Upper lobe of left lung (tissue), 6 donors: ENCODE measurements at regions not wholly inside any gene's neighbourhood (a gene's known extent, or its start where the extent isn't known, plus 50 kb on each side); places are given as distances from the start of the nearest gene placed in this dataset.

ENCODE experiments used
- ATAC-seq, 2 donors: fragments of 200-7000 bp; cut with Tn5 transposase; one replicate each; pipeline ENCODE4 v1.9.1; 2022; ENCODE audit warnings: mild to moderate bottlenecking in 2 of 2, moderate library complexity in 2 of 2; ENCODE audit not compliant: low FRiP score in 2 of 2
- DNase-seq, 2 donors: peaks; one replicate each; pipeline ENCODE4 v3.0.0-alpha.2; 2019 to 2020
- H3K27ac ChIP-seq, 4 donors: fragments of 200-600 bp; sonication (generic); one replicate each; pipeline ENCODE4 v1.5.1; 2016 to 2019
- H3K27me3 ChIP-seq, 4 donors: fragments of 200-600 bp; sonication (generic); one replicate each; pipeline ENCODE4 v1.5.1; 2017 to 2019
- H3K36me3 ChIP-seq, 4 donors: fragments of 200-600 bp; sonication (generic); one replicate each; pipeline ENCODE4 v1.5.1; 2016 to 2019
- H3K4me1 ChIP-seq, 4 donors: fragments of 200-600 bp; sonication (generic); one replicate each; pipeline ENCODE4 v1.5.1; 2018 to 2019
- H3K4me3 ChIP-seq, 4 donors: fragments of 200-600 bp; sonication (generic); one replicate each; pipeline ENCODE4 v1.5.1; 2017 to 2019; ENCODE audit warnings: mild to moderate bottlenecking in 2 of 4, moderate library complexity in 1 of 4
- H3K9me3 ChIP-seq, 4 donors: fragments of 200-600 bp; sonication (generic); one replicate each; pipeline ENCODE4 v1.5.1; 2018 to 2019
- EP300 ChIP-seq, 4 donors: sonication (generic); formaldehyde crosslinking; IDR thresholded peaks; one replicate each; pipeline ENCODE4 v1.5.1; 2017; ENCODE audit warnings: antibody characterized with exemption in 4 of 4, control low read depth in 2 of 4
- POLR2A ChIP-seq, 4 donors: fragments of 450-650 bp; IDR thresholded peaks; one replicate each; pipeline ENCODE4 v1.5.1; 2016 to 2017; ENCODE audit warnings: antibody characterized with exemption in 4 of 4, mild to moderate bottlenecking in 2 of 4
- POLR2AphosphoS5 ChIP-seq, 2 donors: sonication (generic); formaldehyde crosslinking; IDR thresholded peaks; one replicate each; pipeline ENCODE4 v1.5.1; 2017; ENCODE audit warnings: antibody characterized with exemption in 2 of 2
- WGBS, 2 donors: methylation state at CpG; one replicate each; pipeline ENCODE4 v1.1.5; 2017 to 2018; 5-methylcytosine and 5-hydroxymethylcytosine counted together
- TF ChIP-seq, protein P1 (sequence below), 6 experiments: fragments of 450-650 bp in 4 of 6; fragments of 200-600 bp in 2 of 6; sonication (generic) in 2 of 6; IDR thresholded peaks; one replicate each; pipeline ENCODE4 v1.5.1; 2016 to 2019; ENCODE audit warnings: antibody characterized with exemption in 6 of 6
- donor health status: DM: no; HTN: no; CAD: no; lungs with moderate emphysema.
- donor health status: DM: no; HTN: yes; CAD: no; lungs with severe emphysema.

DNA sequence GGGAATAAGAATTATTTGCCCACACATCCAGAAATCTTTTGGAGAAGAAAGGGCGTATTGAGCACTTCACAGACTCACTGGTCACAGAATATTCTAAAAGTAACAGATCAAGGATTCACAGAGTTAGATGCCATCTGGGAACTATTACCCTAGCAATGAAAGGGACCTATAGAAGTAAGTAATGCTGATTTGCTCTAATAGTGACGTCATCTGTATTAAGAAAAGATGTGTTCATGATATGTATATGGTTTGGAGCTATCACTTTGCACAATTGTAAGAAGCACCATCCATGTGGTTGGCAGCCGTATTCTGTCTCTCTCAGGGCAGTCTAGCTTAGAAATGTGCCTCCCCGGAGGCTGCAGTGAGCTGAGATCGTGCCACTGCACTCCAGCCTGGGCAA lies 52.8 kb upstream of the SV2C start:
- TF ChIP-seq EP300 (IDR thresholded peaks at IDR 0.05): no peak
- TF ChIP-seq, protein P1, sequence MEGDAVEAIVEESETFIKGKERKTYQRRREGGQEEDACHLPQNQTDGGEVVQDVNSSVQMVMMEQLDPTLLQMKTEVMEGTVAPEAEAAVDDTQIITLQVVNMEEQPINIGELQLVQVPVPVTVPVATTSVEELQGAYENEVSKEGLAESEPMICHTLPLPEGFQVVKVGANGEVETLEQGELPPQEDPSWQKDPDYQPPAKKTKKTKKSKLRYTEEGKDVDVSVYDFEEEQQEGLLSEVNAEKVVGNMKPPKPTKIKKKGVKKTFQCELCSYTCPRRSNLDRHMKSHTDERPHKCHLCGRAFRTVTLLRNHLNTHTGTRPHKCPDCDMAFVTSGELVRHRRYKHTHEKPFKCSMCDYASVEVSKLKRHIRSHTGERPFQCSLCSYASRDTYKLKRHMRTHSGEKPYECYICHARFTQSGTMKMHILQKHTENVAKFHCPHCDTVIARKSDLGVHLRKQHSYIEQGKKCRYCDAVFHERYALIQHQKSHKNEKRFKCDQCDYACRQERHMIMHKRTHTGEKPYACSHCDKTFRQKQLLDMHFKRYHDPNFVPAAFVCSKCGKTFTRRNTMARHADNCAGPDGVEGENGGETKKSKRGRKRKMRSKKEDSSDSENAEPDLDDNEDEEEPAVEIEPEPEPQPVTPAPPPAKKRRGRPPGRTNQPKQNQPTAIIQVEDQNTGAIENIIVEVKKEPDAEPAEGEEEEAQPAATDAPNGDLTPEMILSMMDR (IDR thresholded peaks at IDR 0.05): no peak
- no peak for TF ChIP-seq POLR2A (IDR thresholded peaks at IDR 0.05)
- no peak for TF ChIP-seq POLR2AphosphoS5 (IDR thresholded peaks at IDR 0.05)
- ATAC-seq: no peak
- no peak overlapping the region for H3K4me3 ChIP-seq

DNA sequence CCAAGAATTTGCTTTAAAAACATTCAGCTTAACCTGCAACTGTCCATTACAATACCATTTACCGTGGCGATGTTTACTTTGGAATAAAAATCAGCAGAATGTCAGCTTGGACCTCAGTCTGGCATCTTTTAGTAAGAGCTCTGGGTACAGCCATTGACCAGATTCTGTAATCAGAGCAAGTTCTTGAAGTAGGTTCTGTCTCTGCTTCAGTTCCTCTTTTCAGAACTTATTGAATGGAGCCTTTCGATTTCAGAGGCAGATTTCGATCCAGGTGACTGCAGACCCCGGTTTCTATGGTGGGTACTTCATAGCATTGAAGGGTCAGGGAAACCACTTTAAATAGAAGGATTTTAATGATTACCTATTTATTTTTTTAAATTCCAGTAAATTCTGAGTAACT lies 53.4 kb upstream of the SV2C start:
- Histone ChIP-seq H3K4me3 (no peak overlapping the region), H3K4me1 (no peaks in the 10 kb centered on the region), H3K27ac (no peak overlapping the region), H3K36me3 (no peaks in the 10 kb centered on the region), H3K27me3 (no peaks in the 10 kb centered on the region), H3K9me3 (no peaks in the 10 kb centered on the region)
- 74 to 82% methylated on average over 5 of the region's 5 CpGs for WGBS, 2 donors
- DNase-seq (no peak), ATAC-seq (no peak)
- TF ChIP-seq POLR2AphosphoS5 (IDR thresholded peaks at IDR 0.05): no peak

More for the DNA sequence above, 52.8 kb upstream of the SV2C start:
- Histone ChIP-seq H3K9me3 (no peaks in the 10 kb centered on the region), H3K27ac (no peak overlapping the region), H3K27me3 (no peaks in the 10 kb centered on the region), H3K36me3 (no peaks in the 10 kb centered on the region), H3K4me1 (no peaks in the 10 kb centered on the region)
- 74 to 79% methylated on average over 5 of the region's 5 CpGs for WGBS, 2 donors
- no peak for DNase-seq

DNA sequence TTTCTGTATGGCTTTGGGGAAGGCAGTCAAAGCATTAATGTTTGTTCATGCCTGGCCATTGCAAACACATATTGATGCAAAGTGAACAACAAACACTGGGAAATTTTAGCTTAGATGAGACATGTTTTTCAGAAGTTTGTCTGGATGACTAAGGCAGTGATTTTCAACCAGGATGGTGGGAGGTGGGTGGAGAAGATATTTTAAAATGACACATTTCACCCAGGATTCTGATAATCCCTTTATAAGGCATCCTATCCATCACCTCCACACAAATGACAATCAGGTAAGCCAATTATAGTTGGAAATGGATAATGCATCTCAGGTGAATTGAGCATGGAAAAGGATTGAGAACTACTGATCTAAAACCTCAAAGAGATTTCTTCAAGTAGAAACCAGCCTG lies 57.4 kb upstream of the SV2C start:
- H3K4me1 ChIP-seq: no peaks in the 10 kb centered on the region
- TF ChIP-seq POLR2A (IDR thresholded peaks at IDR 0.05) (no peak), POLR2AphosphoS5 (IDR thresholded peaks at IDR 0.05) (no peak), EP300 (IDR thresholded peaks at IDR 0.05) (no peak)
- TF ChIP-seq, protein P1 (IDR thresholded peaks at IDR 0.05): no peak
- DNase-seq (no peak), ATAC-seq (no peak)
- no peaks in the 10 kb centered on the region for H3K27me3 ChIP-seq
- no peaks in the 10 kb centered on the region for H3K36me3 ChIP-seq
- H3K4me3 ChIP-seq: no peak overlapping the region
- no peaks in the 10 kb centered on the region for H3K9me3 ChIP-seq
- H3K27ac ChIP-seq: no peak overlapping the region

DNA sequence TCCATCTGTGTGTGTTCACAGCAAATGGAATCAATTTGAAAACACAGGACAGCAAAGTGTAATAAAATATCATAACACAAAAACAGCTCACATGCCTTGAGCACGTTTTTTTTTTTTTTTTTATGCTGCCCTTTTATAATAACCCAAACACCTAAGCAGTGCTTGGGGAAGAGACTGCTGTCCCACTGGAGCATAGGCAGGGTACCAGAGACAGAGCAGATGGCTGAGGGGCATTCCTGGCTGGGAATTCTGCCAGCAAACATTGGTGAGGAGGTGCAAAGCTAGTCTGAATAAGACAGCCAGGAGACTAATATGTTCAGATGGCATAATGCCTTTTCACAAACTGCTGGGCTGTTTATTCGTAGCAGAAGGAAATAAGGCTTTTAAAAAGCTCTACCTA lies 58.1 kb upstream of the SV2C start:
- Histone ChIP-seq H3K4me1 (no peaks in the 10 kb centered on the region), H3K27me3 (no peaks in the 10 kb centered on the region), H3K4me3 (no peak overlapping the region), H3K27ac (no peak overlapping the region), H3K9me3 (no peaks in the 10 kb centered on the region), H3K36me3 (no peaks in the 10 kb centered on the region)
- DNase-seq (no peak), ATAC-seq (no peak)
- TF ChIP-seq POLR2A (IDR thresholded peaks at IDR 0.05) (no peak), EP300 (IDR thresholded peaks at IDR 0.05) (no peak), POLR2AphosphoS5 (IDR thresholded peaks at IDR 0.05) (no peak)
- TF ChIP-seq, protein P1 (IDR thresholded peaks at IDR 0.05): no peak
- 30 to 36% methylated on average over 2 of the region's 2 CpGs for WGBS, 2 donors

DNA sequence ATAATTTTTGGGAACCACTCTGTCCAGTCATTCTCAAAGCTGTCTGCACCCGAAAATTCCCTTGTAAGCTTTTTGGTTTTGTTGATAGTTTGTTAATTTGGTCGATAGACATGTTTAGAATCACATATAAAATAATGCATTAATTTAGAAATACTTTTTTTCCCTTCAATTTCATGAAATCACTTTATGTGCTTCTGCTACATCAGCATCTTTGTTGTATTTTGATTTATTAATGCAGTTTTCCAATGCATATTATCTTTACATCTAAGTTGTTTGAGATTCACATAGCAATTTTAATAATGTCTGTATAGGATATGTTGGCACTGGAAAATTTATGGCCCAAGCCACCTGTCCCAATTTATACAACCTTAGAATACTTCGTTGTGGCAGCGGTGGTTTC lies 60.6 kb upstream of the SV2C start:
- WGBS, 2 donors: 71 to 78% methylated on average over 4 of the region's 4 CpGs
- no peak for ATAC-seq
- TF ChIP-seq, protein P1 (IDR thresholded peaks at IDR 0.05): no peak
- TF ChIP-seq POLR2AphosphoS5 (IDR thresholded peaks at IDR 0.05) (no peak), POLR2A (IDR thresholded peaks at IDR 0.05) (no peak), EP300 (IDR thresholded peaks at IDR 0.05) (no peak)

More for the DNA sequence above, 60.6 kb upstream of the SV2C start:
- no peak overlapping the region for H3K27ac ChIP-seq
- no peaks in the 10 kb centered on the region for H3K4me1 ChIP-seq
- no peaks in the 10 kb centered on the region for H3K36me3 ChIP-seq
- H3K9me3 ChIP-seq: no peaks in the 10 kb centered on the region
- no peak overlapping the region for H3K4me3 ChIP-seq
- no peaks in the 10 kb centered on the region for H3K27me3 ChIP-seq
- no peak for DNase-seq
